OCI-LY7 (cell line): ENCODE measurements at regions not wholly inside any gene's neighbourhood (a gene's known extent, or its start where the extent isn't known, plus 50 kb on each side); places are given as distances from the start of the nearest gene placed in this dataset.

ENCODE experiments used
- EZH2phosphoT487 ChIP-seq: fragments of 200-600 bp; sonication (generic); IDR thresholded peaks from 2 replicates; pipeline ENCODE4 v1.6.1; 2018; ENCODE audit warnings: low read depth, borderline replicate concordance, mild to moderate bottlenecking, mixed run types, antibody characterized with exemption, low read length, moderate library complexity, mixed read lengths
- TF ChIP-seq, protein P1 (sequence below): fragments of 200-600 bp; sonication (generic); conservative IDR thresholded peaks from 2 replicates; pipeline ENCODE4 v1.5.1; 2014; ENCODE audit warnings: mild to moderate bottlenecking, antibody characterized with exemption, low read length, moderate library complexity, mixed read lengths

DNA sequence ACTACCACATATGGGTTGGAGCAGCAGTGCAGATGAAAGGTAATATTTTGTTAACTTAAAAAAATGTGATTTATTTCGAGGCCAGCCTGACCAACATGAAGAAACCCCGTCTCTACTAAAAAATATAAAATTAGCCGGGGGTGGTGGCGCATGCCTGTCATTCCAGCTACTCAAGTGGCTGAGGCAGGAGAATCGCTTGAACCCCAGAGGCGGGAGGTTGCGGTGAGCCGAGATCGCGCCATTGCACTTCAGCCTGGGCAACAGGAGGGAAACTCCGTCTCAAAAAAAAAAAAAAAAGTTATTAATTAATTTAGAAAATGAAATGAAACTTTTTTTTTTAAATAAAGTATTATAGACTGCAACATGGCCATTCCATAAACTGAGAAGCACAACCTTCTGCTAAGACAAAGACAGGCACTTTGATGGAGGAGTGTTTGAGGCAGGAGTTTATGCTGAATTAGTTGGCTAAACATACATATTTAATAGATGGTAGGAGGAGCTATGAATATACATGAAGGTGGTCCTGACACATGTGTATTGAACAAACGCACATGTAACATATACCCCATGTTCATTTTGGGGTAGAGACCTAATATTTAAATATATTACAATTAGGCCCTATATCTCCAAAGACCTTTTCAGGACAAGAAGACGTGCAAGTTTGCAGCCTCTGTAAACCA is 1485.3 kb upstream of the MIR17HG start:
- TF ChIP-seq, protein P1, sequence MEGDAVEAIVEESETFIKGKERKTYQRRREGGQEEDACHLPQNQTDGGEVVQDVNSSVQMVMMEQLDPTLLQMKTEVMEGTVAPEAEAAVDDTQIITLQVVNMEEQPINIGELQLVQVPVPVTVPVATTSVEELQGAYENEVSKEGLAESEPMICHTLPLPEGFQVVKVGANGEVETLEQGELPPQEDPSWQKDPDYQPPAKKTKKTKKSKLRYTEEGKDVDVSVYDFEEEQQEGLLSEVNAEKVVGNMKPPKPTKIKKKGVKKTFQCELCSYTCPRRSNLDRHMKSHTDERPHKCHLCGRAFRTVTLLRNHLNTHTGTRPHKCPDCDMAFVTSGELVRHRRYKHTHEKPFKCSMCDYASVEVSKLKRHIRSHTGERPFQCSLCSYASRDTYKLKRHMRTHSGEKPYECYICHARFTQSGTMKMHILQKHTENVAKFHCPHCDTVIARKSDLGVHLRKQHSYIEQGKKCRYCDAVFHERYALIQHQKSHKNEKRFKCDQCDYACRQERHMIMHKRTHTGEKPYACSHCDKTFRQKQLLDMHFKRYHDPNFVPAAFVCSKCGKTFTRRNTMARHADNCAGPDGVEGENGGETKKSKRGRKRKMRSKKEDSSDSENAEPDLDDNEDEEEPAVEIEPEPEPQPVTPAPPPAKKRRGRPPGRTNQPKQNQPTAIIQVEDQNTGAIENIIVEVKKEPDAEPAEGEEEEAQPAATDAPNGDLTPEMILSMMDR: no peak
- no peak for TF ChIP-seq EZH2phosphoT487
